ENCODE measurements at regions not wholly inside any gene's neighbourhood (a gene's known extent, or its start where the extent isn't known, plus 50 kb on each side); places are given as distances from the start of the nearest gene placed in this dataset.

DNA sequence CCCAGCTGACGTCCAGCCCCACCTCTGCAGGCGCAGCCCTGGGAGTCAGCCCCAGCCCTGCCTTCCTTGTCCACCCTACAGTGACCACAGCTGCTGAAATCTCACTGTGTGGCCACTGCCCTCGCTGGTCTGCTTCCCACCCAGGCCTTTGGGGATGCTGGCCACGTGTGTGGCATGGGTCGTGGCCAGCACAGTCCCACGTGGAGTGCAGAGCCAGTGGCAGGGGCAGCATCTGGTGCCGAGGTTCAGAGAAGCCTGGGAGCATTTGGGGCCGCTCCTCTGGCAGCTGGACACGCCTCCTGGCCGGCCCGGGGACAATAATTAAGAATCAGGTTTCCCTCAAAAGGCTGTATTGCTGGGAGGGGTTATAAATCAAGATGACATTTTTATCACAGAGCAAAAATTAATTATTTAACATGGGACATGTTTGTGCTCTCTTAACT lies 92.1 kb downstream of the HMX1 start:
- ChIA-PET POLR2A (no interaction called here), SMC1A (ENCODE audit: uncharacterized antibody, unreplicated experiment) (no interaction called here), RAD21 (ENCODE audit: unreplicated experiment) (no interaction called here), CTCF (no interaction called here)
- in situ Hi-C loops (cut with MboI) (no loop called here), intact Hi-C loops (cut with micrococcal nuclease; ENCODE audit: unreplicated experiment) (no loop called here)
- H3K27me3 ChIP-seq (replicated peaks in 1 of 2; ENCODE audit: control insufficient read depth in 2 of 2, insufficient read depth in 2 of 2, low read length in 1 of 2) = no peaks in the 10 kb centered on the region
- H3K9ac ChIP-seq (ENCODE audit: control insufficient read depth, insufficient read depth, low read length) = no peak overlapping the region
- no peak overlapping the region for H3K4me3 ChIP-seq
- H3K4me1 ChIP-seq (ENCODE audit: control insufficient read depth, insufficient read depth, low read length) = no peaks in the 10 kb centered on the region
- no peak overlapping the region for H3K4me2 ChIP-seq (ENCODE audit: control insufficient read depth, insufficient read depth)
- no peak for FAIRE-seq
- H4K20me1 ChIP-seq (ENCODE audit: control insufficient read depth, insufficient read depth) = no peaks in the 10 kb centered on the region
- no peak for TF ChIP-seq STAT1 (conservative IDR thresholded peaks at IDR 0.05)
- TF ChIP-seq SMAD5 (IDR thresholded peaks at IDR 0.05; ENCODE audit: low read depth) = no peak
- TF ChIP-seq RFX5 (IDR thresholded peaks at IDR 0.05; ENCODE audit: low read depth, low read length) = no peak
- no peak for TF ChIP-seq FOXM1 (IDR thresholded peaks at IDR 0.05; ENCODE audit: low read depth, low read length)
- TF ChIP-seq HDAC6 (IDR thresholded peaks at IDR 0.05; ENCODE audit: unreplicated experiment) = no peak
- TF ChIP-seq PKNOX1 (IDR thresholded peaks at IDR 0.05) = no peak
- no peak for TF ChIP-seq CHD4 (IDR thresholded peaks at IDR 0.05)
- TF ChIP-seq BMI1 (IDR thresholded peaks at IDR 0.05; ENCODE audit: borderline replicate concordance) = no peak
- no peak for TF ChIP-seq MYB (IDR thresholded peaks at IDR 0.05; ENCODE audit: borderline replicate concordance, low read depth, low read length)
- TF ChIP-seq SPI1 (IDR thresholded peaks at IDR 0.05; ENCODE audit: borderline replicate concordance, insufficient read depth, low read depth, low read length) = no peak
- no peak for TF ChIP-seq CHD1 (IDR thresholded peaks at IDR 0.05; ENCODE audit: low read depth, low read length)
- TF ChIP-seq, protein P1, sequence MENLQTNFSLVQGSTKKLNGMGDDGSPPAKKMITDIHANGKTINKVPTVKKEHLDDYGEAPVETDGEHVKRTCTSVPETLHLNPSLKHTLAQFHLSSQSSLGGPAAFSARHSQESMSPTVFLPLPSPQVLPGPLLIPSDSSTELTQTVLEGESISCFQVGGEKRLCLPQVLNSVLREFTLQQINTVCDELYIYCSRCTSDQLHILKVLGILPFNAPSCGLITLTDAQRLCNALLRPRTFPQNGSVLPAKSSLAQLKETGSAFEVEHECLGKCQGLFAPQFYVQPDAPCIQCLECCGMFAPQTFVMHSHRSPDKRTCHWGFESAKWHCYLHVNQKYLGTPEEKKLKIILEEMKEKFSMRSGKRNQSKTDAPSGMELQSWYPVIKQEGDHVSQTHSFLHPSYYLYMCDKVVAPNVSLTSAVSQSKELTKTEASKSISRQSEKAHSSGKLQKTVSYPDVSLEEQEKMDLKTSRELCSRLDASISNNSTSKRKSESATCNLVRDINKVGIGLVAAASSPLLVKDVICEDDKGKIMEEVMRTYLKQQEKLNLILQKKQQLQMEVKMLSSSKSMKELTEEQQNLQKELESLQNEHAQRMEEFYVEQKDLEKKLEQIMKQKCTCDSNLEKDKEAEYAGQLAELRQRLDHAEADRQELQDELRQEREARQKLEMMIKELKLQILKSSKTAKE (IDR thresholded peaks at IDR 0.05; ENCODE audit: low read depth, poor library complexity, severe bottlenecking) = no peak
- no TSS peak for BruUV-seq (replicated peaks)
- no peak overlapping the region for H2AFZ ChIP-seq (ENCODE audit: control insufficient read depth, low read depth, low read length)
- 4% methylated on average over 10 of the region's 11 CpGs for WGBS (ENCODE audit: insufficient coverage, insufficient replicate concordance, low lambda C conversion rate, missing lambda C conversion rate)
- no peak for ATAC-seq
- no peaks in the 10 kb centered on the region for H3K79me2 ChIP-seq (ENCODE audit: control insufficient read depth, insufficient read depth, low read length)
- no peak overlapping the region for H3K27ac ChIP-seq (ENCODE audit: control insufficient read depth, insufficient read depth)
- DNase-seq (ENCODE audit: low read depth, low spot score) = no peak
- H3K9me3 ChIP-seq (replicated peaks; ENCODE audit: control insufficient read depth, insufficient read depth, low read length) = no peaks in the 10 kb centered on the region; the same call in 2 of the 3 replicates
- H3K36me3 ChIP-seq (ENCODE audit: control insufficient read depth in 2 of 2, insufficient read depth in 2 of 2, low read length in 1 of 2) = no peaks in the 10 kb centered on the region
